ENCODE measurements at regions not wholly inside any gene's neighbourhood (a gene's known extent, or its start where the extent isn't known, plus 50 kb on each side); places are given as distances from the start of the nearest gene placed in this dataset.

- DNase-seq = no peak
Observed at GRCh38 chr13:106172176-106172905, 363.1 kb downstream of the EFNB2 start.

- no peak for DNase-seq
Observed at GRCh38 chr13:106163426-106163825, 372.0 kb downstream of the EFNB2 start.

- no peak for DNase-seq
Observed at GRCh38 chr13:106161146-106161545, 374.3 kb downstream of the EFNB2 start.

GRCh38 chr13:106159295-106160195 lies 375.9 kb downstream of the EFNB2 start:
- no peak for DNase-seq

GRCh38 chr13:106156468-106156867 lies 379.0 kb downstream of the EFNB2 start:
- DNase-seq = no peak

- no peak for DNase-seq
Observed at GRCh38 chr13:106155411-106155810, 380.1 kb downstream of the EFNB2 start.

GRCh38 chr13:106153876-106154275 lies 381.6 kb downstream of the EFNB2 start:
- DNase-seq = no peak

GRCh38 chr13:106153041-106153440 lies 382.4 kb downstream of the EFNB2 start:
- DNase-seq = no peak

- no peak for DNase-seq
Observed at GRCh38 chr13:106152047-106152446, 383.4 kb downstream of the EFNB2 start.

- DNase-seq = no peak
Observed at GRCh38 chr13:106151056-106151699, 384.3 kb downstream of the EFNB2 start.

GRCh38 chr13:106145997-106146864 lies 389.2 kb downstream of the EFNB2 start:
- DNase-seq = no peak

GRCh38 chr13:106145070-106145469 lies 390.4 kb downstream of the EFNB2 start:
- no peak for DNase-seq

- DNase-seq = no peak
Observed at GRCh38 chr13:106143930-106144709, 391.3 kb downstream of the EFNB2 start.

GRCh38 chr13:106143392-106143791 lies 392.1 kb downstream of the EFNB2 start:
- DNase-seq = no peak

GRCh38 chr13:106140476-106140875 lies 395.0 kb downstream of the EFNB2 start:
- no peak for DNase-seq

GRCh38 chr13:106139942-106140341 lies 395.5 kb downstream of the EFNB2 start:
- no peak for DNase-seq

GRCh38 chr13:106139377-106139776 lies 396.1 kb downstream of the EFNB2 start:
- no peak for DNase-seq

GRCh38 chr13:106138620-106139019 lies 396.8 kb downstream of the EFNB2 start:
- DNase-seq = no peak

GRCh38 chr13:106133025-106133424 lies 402.4 kb downstream of the EFNB2 start:
- DNase-seq = no peak

- no peak for DNase-seq
Observed at GRCh38 chr13:106132216-106132615, 403.2 kb downstream of the EFNB2 start.

- DNase-seq = no peak
Observed at GRCh38 chr13:106129993-106130392, 405.5 kb downstream of the EFNB2 start.

GRCh38 chr13:106129273-106129672 lies 406.2 kb downstream of the EFNB2 start:
- DNase-seq = no peak

All from activated gamma-delta T cell (primary cell).